Cardiac muscle cell (in vitro differentiated cells and primary cell): ENCODE measurements at regions not wholly inside any gene's neighbourhood (a gene's known extent, or its start where the extent isn't known, plus 50 kb on each side); places are given as distances from the start of the nearest gene placed in this dataset.
"Not testable (repeated sequence)": the region's sequence is repeated elsewhere in the genome, so short reads cannot be mapped to it uniquely, and the experiment has no call there.

ENCODE experiments used
- DNase-seq, 2 donors: peaks; one replicate each; pipeline versions ENCODE4 v3.0.0 to v3.0.0-alpha.2; 2010 to 2017; ENCODE audit warnings: low read depth in 1 of 2, low spot score in 1 of 2
- H3K27ac ChIP-seq: fragments of 200-600 bp; sonication (generic); 2 replicates; pipeline ENCODE4 v1.5.1; 2016
- H3K27me3 ChIP-seq: fragments of 200-600 bp; sonication (generic); 2 replicates; pipeline ENCODE4 v1.6.0; 2016; ENCODE audit warnings: control low read depth
- H3K36me3 ChIP-seq: fragments of 200-600 bp; sonication (generic); 2 replicates; pipeline ENCODE4 v1.5.1; 2016; ENCODE audit warnings: control low read depth
- H3K4me1 ChIP-seq: fragments of 200-600 bp; sonication (generic); 2 replicates; pipeline ENCODE4 v1.8.1; 2017; ENCODE audit warnings: low read depth, mild to moderate bottlenecking, mixed run types
- H3K4me3 ChIP-seq: fragments of 200-600 bp; sonication (generic); 2 replicates; pipeline ENCODE4 v1.5.1; 2016; ENCODE audit warnings: mild to moderate bottlenecking
- H3K9me3 ChIP-seq: fragments of 200-600 bp; sonication (generic); 2 replicates; pipeline ENCODE4 v1.5.1; 2017; ENCODE audit warnings: low read depth, mild to moderate bottlenecking, control low read depth
- CTCF ChIP-seq: IDR thresholded peaks from 2 replicates; pipeline ENCODE4 v1.5.1; 2012; ENCODE audit warnings: low read depth, mild to moderate bottlenecking, low read length

GRCh38 chr20:12744037-12744436 lies 264.7 kb upstream of the SPTLC3 start:
- no peaks in the 10 kb centered on the region for H3K9me3 ChIP-seq
- TF ChIP-seq CTCF, result no peak
- peaks cover 9% of the 10 kb centered on the region for H3K4me1 ChIP-seq
- no peaks in the 10 kb centered on the region for H3K36me3 ChIP-seq
- H3K4me3 ChIP-seq, result no peak overlapping the region
- H3K27ac ChIP-seq, result no peak overlapping the region
- H3K27me3 ChIP-seq, result no peaks in the 10 kb centered on the region
- no peak for DNase-seq

GRCh38 chr20:12748359-12748994 lies 260.3 kb upstream of the SPTLC3 start:
- Histone ChIP-seq H3K4me1 (peaks cover under 1% of the 10 kb centered on the region), H3K27me3 (no peaks in the 10 kb centered on the region), H3K36me3 (no peaks in the 10 kb centered on the region), H3K9me3 (no peaks in the 10 kb centered on the region), H3K27ac (no peak overlapping the region), H3K4me3 (no peak overlapping the region)
- no peak for TF ChIP-seq CTCF
- DNase-seq, result no peak

- no peak for DNase-seq
- no peaks in the 10 kb centered on the region for H3K9me3 ChIP-seq
- H3K36me3 ChIP-seq, result no peaks in the 10 kb centered on the region
- no peaks in the 10 kb centered on the region for H3K27me3 ChIP-seq
- H3K4me3 ChIP-seq, result no peak overlapping the region
- H3K27ac ChIP-seq, result no peak overlapping the region
- no peak for TF ChIP-seq CTCF
- H3K4me1 ChIP-seq, result no peaks in the 10 kb centered on the region
Measured at GRCh38 chr20:12750221-12750620, 258.6 kb upstream of the SPTLC3 start.

- DNase-seq, result not testable (repeated sequence)
Measured at GRCh38 chr20:12752900-12753693, 255.7 kb upstream of the SPTLC3 start.

GRCh38 chr20:12753742-12754141 lies 255.0 kb upstream of the SPTLC3 start:
- H3K27ac ChIP-seq, H3K4me3 ChIP-seq, H3K36me3 ChIP-seq, H3K4me1 ChIP-seq, DNase-seq, H3K9me3 ChIP-seq, H3K27me3 ChIP-seq: not testable (repeated sequence)

More at GRCh38 chr20:12752900-12753693, 255.7 kb upstream of the SPTLC3 start:
- not testable (repeated sequence) for H3K4me1 ChIP-seq, H3K27me3 ChIP-seq, H3K9me3 ChIP-seq, H3K36me3 ChIP-seq, H3K27ac ChIP-seq, H3K4me3 ChIP-seq

- H3K9me3 ChIP-seq, H3K27ac ChIP-seq, H3K4me3 ChIP-seq, DNase-seq, H3K4me1 ChIP-seq, H3K36me3 ChIP-seq, H3K27me3 ChIP-seq: not testable (repeated sequence)
Measured at GRCh38 chr20:12759493-12759892, 249.3 kb upstream of the SPTLC3 start.

GRCh38 chr20:12762725-12763124 lies 246.0 kb upstream of the SPTLC3 start:
- Histone ChIP-seq H3K27me3 (no peaks in the 10 kb centered on the region), H3K36me3 (no peaks in the 10 kb centered on the region), H3K4me3 (no peak overlapping the region), H3K4me1 (peaks cover 5% of the 10 kb centered on the region), H3K9me3 (no peaks in the 10 kb centered on the region), H3K27ac (no peak overlapping the region)
- TF ChIP-seq CTCF, result no peak
- DNase-seq, result peak in 1 of 2 donors; percentile 5
